ENCODE measurements at regions not wholly inside any gene's neighbourhood (a gene's known extent, or its start where the extent isn't known, plus 50 kb on each side); places are given as distances from the start of the nearest gene placed in this dataset.
A peak's percentile ranks its signal among the peaks of the same experiment; 100 is the strongest.

- DNase-seq = peak in 1 of 2 experiments; percentile 5
These were observed 496.7 kb downstream of the COG6 start for GRCh38 chr13:40152145-40152544.

GRCh38 chr13:40152922-40153321 lies 497.5 kb downstream of the COG6 start:
- no peak for DNase-seq

GRCh38 chr13:40153516-40153915 lies 498.1 kb downstream of the COG6 start:
- DNase-seq = no peak

- DNase-seq = no peak
These were observed 499.7 kb downstream of the COG6 start for GRCh38 chr13:40155201-40155600.

GRCh38 chr13:40158218-40158617 lies 502.8 kb downstream of the COG6 start:
- no peak for DNase-seq

- DNase-seq = no peak
These were observed 503.3 kb downstream of the COG6 start for GRCh38 chr13:40158757-40159156.

GRCh38 chr13:40159736-40160135 lies 504.3 kb downstream of the COG6 start:
- no peak for DNase-seq

GRCh38 chr13:40160618-40161350 lies 505.3 kb downstream of the COG6 start:
- no peak for DNase-seq

- no peak for DNase-seq
These were observed 505.1 kb downstream of the FOXO1 start for GRCh38 chr13:40161351-40161810.

GRCh38 chr13:40161931-40162330 lies 504.5 kb downstream of the FOXO1 start:
- no peak for DNase-seq

GRCh38 chr13:40163066-40164000 lies 503.1 kb downstream of the FOXO1 start:
- no peak for DNase-seq

GRCh38 chr13:40164133-40164532 lies 502.3 kb downstream of the FOXO1 start:
- DNase-seq = no peak

- DNase-seq = no peak
These were observed 501.0 kb downstream of the FOXO1 start for GRCh38 chr13:40165316-40165932.

GRCh38 chr13:40167327-40167726 lies 499.1 kb downstream of the FOXO1 start:
- no peak for DNase-seq

GRCh38 chr13:40168425-40169166 lies 497.8 kb downstream of the FOXO1 start:
- no peak for DNase-seq

GRCh38 chr13:40169476-40169875 lies 497.0 kb downstream of the FOXO1 start:
- DNase-seq = no peak

- no peak for DNase-seq
These were observed 496.4 kb downstream of the FOXO1 start for GRCh38 chr13:40170091-40170490.

GRCh38 chr13:40170982-40171381 lies 495.5 kb downstream of the FOXO1 start:
- DNase-seq = no peak

- DNase-seq = no peak
These were observed 494.9 kb downstream of the FOXO1 start for GRCh38 chr13:40171566-40171965.

- no peak for DNase-seq
These were observed 494.3 kb downstream of the FOXO1 start for GRCh38 chr13:40172149-40172591.

- DNase-seq = no peak
These were observed 493.6 kb downstream of the FOXO1 start for GRCh38 chr13:40172878-40173277.

- DNase-seq = no peak
These were observed 490.8 kb downstream of the FOXO1 start for GRCh38 chr13:40175639-40176038.

GRCh38 chr13:40176242-40176641 lies 490.2 kb downstream of the FOXO1 start:
- DNase-seq = no peak

Data from AML-193 (cell line).